WTC11 (cell line): ENCODE measurements at regions not wholly inside any gene's neighbourhood (a gene's known extent, or its start where the extent isn't known, plus 50 kb on each side); places are given as distances from the start of the nearest gene placed in this dataset.

ENCODE experiments used
- CREB1 ChIP-seq: sonication (generic); formaldehyde crosslinking; IDR thresholded peaks from 2 replicates; pipeline ENCODE4 v1.8.0; 2023; ENCODE audit warnings: mild to moderate bottlenecking, missing genetic modification reagents
- TF ChIP-seq, protein P1 (sequence below): sonication (generic); formaldehyde crosslinking; IDR thresholded peaks from 2 replicates; pipeline ENCODE4 v1.8.1; 2023; ENCODE audit warnings: mild to moderate bottlenecking, moderate library complexity, missing genetic modification reagents

DNA sequence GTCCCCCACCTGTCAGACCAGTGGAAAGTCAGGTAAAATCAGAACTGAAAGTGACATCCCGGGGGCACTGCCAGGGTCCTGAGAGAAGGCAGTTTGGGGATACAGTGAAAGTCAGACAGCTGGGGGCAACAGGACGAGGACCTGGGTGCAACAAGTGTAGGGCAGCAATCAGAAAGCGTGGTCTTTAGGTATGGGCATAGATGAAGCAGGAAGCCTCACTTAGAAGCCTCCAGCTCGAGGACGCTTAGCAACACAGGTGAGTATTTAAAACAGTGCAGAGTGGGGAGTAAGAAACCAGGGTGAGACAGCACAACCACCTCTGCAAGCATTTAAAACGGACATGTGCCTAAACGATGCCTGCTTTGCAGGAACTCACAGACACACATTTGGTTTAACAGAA, 64.6 kb upstream of the POU2AF1 start:
- no peak for TF ChIP-seq CREB1 (CRISPR knock-in tag)
- TF ChIP-seq, protein P1, sequence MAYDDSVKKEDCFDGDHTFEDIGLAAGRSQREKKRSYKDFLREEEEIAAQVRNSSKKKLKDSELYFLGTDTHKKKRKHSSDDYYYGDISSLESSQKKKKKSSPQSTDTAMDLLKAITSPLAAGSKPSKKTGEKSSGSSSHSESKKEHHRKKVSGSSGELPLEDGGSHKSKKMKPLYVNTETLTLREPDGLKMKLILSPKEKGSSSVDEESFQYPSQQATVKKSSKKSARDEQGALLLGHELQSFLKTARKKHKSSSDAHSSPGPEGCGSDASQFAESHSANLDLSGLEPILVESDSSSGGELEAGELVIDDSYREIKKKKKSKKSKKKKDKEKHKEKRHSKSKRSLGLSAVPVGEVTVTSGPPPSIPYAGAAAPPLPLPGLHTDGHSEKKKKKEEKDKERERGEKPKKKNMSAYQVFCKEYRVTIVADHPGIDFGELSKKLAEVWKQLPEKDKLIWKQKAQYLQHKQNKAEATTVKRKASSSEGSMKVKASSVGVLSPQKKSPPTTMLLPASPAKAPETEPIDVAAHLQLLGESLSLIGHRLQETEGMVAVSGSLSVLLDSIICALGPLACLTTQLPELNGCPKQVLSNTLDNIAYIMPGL: no peak
